ENCODE measurements at regions not wholly inside any gene's neighbourhood (a gene's known extent, or its start where the extent isn't known, plus 50 kb on each side); places are given as distances from the start of the nearest gene placed in this dataset.

DNA sequence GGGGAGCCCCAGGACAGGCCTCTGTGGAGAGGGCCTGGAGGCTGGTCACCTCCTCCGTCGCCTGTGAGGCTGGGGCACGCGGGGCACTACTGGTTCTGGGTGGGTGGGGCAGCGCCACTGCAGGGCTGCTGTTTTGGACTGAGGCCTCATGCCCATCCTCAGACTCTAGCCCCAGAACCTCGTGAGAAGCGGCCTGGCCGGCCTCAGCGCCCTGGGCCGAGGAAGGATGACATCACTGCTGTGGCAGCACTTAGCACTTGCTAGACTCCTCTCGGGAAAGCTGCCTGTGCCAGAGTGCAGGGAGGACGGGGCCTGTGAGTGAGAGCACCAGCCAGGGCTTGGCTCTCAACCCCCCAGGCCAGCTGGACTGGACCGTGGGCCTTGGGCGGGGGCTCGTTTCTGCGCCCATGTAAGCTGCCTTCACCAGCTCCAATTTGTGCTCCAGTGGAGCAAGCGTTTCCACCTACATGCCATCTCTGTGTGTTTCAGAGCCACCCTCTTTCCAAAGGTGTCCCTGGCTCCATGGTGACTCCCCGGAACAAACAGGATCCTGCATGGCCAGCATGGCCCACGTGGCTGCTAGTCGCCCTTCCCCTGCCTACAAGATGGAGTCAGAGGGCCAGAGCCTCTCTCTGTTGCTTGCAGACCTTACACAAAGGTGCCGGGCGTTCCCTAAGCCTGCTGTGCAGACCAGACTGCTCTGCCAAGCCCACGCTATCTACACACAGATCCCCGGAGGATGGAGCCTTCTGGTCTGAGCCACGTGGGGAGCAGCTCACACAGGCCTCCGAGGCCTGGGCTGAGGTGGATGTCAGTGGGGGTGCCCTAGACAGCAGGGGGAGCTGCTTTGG, 102.9 kb downstream of the CTTN start:
- DNase-seq (ENCODE audit: low spot score): no peak

DNA sequence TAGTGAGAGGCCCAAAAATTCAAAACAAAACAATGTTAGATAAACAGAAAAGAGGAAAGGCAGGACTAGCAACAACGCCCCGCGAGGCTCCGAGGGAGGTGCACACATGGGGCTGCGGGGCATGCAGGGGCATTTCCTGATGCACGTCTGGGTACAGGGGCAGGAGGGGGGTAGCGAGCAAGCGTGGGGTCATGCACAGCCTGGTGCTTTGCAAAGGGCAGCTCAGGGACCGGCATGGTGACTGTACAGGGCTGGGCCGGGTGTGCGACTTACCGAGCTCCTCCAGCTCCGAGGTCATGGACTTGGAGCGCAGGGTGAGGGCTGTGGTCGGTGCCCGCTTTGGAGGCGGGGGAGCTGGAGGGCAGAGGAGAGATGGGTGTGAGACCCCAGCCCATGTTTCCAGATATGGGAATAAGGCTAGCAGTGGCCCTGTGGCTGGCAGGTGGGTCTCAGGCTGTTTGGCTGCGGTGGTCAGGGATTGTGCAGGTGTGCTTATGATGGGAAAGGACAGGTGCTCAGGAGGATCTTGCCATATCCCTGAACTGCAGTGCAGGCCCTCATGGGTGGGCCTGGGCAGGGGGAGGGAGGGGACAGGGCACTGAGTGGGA, 103.7 kb downstream of the CTTN start:
- DNase-seq (ENCODE audit: low spot score): no peak

DNA sequence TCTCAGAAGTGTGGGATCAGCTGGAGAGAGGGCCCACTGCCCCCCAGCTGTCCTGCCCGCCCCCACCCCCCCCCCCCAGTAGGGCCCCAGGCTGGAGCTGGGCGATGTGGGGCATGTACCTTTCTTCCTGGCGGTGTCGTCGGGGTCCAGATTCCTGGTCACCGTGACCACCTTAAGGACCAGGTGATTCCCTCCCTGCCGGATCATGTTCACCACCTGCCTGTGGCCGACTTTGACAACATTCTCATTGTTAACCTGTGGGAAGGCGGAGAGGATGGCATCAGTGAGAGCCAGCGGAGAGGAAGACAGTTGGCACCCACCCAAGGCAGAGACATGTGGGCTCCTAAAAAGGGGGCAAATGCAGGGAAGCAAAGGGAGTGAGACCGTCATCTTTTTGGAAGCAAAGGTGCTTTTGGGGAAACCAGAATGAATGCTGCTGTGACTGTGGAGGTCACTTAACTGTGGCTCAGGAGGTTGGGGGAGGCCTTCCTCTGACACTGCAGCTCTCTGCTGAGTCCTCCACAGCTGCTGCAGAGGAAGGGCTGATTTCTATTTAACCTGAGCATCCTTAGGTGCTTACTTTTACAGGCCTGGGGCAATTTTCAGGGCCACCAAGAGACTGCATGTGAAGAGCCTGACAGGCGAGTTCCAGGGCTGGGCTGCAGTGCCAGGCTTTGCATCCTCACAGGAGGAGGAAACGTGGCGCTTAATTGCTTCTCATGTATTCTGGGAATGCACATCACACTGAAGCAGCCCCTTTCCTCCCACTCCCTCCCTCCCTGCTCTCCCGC, 104.5 kb downstream of the CTTN start:
- no peak for DNase-seq (ENCODE audit: low spot score)

DNA sequence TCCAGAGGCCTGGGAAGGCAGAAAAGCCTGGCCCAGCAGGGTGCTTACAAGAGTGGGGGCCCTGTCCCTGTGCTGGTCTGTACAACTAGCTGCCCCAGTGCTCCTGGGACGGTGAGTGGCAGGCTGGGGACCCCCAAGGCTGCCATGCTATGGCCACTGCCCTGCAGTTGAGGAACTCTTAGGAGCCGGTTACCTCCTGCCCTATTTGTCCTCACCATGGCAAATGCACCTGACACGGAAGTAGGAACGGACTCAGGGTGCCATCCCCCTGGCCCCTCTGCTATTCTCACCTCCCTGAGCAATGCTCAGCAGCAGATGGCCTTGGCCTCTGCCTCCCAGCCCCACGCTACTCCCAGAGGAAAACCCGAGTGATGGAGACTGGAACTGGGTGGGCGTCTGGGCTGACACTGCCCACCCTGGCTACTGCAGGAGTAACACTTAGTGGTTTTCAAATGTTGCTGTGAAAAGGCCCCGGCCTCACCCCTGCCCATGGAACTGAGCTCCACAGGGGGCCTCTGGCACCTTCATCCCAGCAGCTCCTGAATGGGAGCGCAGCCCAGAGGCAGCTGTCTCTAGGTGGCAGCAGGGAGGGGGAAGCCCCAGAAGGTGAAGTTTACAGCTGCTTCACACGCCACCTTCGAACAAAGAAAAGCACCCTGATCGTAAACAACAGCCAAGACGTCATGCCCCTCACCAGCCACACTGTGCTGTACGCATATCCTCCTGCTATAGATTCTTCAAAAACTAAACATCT, 105.3 kb downstream of the CTTN start:
- DNase-seq (ENCODE audit: low spot score): no peak

DNA sequence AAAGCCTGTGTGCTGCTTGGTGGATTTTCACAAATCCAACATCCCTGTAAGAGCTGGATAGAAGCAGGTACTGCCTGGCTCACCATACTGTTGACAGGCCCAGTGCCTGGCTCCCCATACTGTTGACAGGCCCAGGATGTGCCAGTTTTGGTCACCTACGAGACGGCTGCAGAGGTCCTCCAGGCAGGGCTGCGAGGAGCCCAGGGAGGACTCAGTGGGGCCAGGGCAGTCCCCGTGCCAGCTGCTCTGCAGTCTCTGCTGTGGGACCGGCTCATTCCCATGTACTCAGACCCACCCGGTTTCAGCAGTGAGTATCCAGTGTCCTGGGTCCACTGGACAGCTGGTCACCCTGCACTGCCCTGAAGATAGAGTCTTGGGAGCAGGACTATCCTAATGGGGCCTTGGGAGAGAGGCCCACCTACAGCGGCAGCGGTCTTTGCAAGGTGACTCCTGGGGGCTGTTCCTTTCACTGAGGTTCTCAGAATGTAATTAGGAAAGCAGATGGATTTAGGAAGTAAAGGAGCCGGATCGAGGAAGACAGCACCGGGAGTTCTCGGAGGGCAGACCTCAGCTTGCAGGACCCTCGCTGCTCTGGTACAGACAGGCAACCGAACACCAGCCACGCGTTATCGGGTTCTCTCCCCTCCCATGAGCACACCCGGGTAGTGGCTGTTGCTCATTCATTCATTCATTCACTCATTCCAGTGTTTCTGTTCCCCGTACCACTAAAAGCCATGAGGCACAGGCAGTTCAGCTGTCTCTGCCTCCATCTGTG, 106.1 kb downstream of the CTTN start:
- DNase-seq (ENCODE audit: low spot score): no peak

DNA sequence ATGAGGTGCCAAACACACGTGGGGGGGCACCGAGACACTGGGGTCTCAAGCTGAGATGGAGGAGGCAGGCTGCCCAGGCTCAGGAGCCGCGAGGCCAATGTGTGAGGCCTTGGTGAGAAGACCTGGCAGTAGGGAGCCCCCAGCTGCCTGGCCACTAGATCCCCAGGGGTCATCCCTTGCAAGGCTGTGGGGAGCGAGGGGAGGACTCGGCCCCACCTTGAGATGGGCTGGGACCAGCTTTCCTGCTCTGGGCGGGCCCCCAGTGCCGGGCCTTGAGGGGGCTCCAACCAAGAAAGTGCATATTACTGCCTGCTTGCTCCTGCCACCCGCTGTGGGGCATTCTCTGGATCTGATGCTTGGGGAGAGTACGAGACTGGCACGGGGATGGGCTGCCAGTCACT, 107.0 kb downstream of the CTTN start:
- DNase-seq (ENCODE audit: low spot score): no peak

DNA sequence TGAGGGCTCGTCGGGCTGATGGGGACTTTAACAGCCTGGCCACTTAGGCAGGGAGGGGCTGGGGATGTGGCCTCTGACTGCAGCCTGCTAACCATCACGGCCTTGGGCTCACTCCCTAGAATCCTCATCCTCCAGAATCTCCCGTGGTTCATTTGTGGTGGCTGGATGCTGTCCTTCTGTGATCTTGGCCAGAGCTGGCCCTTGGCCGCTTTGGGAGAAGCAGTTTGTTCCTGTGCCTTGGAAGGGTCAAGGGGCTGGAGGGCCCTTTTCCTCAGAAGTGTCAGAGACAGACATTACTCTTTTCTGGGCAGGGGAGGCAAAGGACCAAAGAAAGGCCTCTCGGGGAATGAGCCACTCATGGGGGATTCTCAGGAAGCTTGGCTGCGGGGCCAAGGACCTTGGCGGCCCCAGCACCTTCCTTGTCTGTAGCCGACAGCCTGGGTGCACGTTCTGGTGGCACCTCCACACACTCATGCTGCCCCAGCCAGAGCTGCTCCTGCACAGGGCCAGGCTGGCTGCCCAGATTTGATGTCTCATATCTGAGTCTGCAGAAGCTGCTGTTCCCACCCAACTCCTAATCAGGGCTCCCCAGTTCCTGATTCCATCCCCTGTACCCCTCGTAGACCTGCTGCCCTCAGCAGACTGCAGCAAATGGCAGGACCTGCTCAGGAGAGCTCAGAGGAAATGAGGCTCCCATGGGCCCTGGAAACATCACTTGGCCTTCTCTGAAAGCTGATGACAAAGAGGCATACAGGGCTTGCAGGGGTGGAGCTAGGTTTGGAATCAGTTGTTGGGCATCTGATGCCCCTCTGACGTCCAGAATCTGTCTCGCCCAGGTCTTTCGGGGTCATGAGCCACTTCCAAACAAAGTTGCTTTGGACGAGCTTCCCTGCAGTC, 107.7 kb downstream of the CTTN start:
- no peak for DNase-seq (ENCODE audit: low spot score)

DNA sequence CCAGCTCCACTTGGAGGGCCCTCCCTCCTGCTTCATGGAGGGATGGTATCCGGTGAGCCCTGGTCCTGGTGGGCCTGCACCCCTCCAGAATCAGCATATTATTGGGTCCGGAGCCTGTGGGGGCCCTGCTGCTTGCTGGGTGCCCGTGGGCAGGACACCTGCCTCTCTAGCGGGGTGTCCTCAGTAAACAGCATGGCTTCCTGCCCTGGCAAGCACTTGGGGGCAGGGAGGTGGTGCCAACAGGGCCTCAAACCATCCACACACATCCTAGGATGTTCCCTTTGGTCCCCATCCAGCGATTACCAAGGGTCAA, 108.3 kb downstream of the CTTN start:
- DNase-seq (ENCODE audit: low spot score): no peak

DNA sequence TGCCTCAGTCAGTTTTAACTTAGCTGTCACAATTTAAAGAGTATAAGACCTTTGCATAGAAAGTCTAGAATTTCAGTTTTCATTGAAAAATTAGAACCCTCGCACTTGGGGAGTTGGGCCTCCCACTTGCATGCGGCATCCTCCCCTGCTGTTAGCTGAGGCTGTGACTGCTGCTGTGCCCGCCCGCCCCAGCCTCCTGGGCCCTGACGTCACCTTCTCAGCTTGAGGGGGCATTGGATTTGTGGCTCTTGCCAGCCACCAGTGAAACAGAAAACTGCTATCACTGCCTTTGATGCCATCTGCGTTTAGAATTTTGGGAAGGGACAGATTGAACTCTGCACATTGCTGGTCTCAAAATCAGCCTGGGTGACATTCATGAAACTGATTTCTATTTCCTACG, 108.7 kb downstream of the CTTN start:
- DNase-seq (ENCODE audit: low spot score): no peak

DNA sequence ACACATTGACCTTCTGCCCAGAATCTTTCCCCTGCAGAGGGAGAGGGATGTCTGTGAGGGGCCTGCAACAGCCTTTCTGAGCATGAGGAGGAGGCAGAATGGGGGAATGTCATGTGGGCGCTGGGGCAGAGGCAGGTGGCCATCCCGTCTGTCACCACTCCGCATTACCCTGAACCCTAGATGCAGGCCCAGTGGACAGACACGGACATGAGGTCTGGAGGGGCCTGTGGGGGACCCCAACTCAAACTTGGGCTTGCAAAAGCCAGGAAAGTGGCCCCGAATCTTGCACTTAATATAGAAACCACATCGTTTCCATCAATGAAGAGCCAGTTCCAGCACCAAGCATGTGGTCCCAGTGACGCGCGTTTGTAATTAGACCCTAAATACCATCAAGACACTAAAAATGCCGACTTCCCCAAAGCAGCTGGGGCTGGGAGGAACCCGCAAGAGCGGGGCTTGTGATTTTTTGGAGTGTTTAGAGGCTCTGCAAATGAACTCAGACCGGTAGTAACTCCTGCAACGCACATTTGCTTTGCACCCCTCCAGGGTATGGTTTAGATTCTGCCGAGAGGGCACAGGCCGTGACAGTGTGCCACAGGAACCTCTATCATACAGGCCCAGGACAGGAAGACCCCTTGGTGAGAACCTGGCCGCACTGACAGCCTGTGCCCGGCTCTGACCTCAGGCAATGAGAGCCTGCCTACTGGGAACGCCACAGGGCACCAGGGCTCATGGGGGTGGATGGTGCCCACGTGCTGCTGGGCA, 109.3 kb downstream of the CTTN start:
- DNase-seq (ENCODE audit: low spot score): no peak

DNA sequence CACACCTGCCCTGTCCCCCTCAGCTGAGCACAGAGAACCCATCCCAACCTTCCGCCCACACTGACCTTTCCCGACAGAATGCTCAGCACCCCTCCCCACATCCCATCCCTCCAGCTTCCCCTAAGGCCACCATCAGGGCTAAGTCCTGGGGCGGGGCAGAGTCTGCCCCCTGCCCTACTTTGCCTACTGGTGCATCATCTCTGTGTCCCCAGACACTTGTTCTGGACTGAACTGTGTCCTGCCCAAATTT, 109.8 kb downstream of the CTTN start:
- DNase-seq (ENCODE audit: low spot score): no peak

DNA sequence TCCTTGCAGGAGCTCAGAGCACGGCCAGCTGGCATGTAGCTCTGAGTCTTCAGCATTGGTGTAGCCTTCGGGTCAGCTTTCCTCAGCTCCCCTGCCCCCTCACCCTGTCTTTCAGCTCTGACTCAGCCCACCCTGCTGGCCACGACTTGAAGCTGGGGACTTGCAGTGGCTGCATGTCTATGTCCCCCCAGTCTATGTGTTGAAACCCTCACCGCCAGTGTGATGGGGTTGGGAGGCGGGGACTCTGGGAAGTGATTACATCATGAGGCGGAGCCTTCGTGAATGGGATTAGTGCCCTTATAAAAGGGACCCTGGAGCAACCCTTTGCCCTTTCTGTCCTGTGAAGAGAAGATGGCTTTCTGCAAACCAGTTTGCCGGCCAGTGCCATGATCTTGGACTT, 111.1 kb downstream of the CTTN start:
- DNase-seq (ENCODE audit: low spot score): no peak

DNA sequence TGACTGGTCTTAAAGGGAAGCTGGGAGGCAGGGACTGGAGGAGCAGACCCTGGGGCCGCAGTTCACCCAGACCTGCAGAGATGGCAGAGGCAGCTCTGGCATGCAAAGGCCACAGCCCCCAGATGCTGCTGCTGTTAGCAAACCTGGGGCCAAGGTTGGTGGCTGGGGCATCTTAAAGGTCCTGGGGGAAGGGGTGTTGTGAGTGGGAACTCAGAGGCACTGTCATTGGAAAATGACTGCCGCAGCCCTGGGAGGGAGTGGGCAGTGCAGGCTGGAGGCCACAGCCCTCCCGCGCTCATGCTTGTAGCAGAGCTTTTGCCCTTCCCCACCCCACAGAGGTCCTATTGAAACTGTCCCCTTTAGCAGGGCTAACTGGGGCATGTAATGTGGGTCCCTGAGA, 111.8 kb downstream of the CTTN start:
- no peak for DNase-seq (ENCODE audit: low spot score)

DNA sequence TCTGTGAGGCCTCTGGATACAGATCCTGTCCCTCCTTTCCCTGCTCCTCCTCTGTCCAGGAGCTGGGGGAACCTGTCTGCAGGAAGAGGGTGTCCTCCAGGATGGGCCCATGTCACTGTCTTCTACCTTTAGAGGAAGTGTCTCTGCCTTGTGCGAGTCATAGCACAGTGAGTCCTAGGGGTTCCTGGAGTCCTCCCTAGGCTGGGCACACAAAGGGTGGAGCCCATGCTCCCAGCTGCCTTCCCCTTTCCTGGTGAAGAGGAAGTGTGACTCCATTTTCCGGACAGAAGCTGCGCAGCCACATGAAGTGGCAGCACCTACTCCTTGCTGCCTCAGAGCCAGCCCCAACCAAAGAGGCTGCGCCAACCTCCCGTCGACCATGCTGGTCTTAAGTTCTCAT, 112.2 kb downstream of the CTTN start:
- DNase-seq (ENCODE audit: low spot score): no peak

DNA sequence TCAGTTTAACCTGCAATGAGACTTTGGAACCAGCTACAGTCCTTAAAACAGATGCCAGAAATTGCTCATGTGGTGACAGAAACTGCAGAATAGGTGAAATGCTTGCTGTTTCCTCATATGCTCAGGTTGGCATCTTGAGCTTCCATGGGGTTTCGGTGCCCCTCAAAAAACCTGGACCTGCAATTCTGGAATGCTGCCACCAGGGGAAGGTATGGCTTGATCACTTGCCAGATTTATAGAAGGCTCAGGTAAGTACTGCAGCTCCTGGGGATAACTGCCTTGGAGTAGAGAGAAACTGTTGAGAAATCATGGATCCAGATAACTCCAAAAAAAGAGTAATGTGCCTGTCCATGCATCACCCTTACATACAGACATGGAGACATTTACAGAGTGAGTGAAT, 113.0 kb downstream of the CTTN start:
- no peak for DNase-seq (ENCODE audit: low spot score)

DNA sequence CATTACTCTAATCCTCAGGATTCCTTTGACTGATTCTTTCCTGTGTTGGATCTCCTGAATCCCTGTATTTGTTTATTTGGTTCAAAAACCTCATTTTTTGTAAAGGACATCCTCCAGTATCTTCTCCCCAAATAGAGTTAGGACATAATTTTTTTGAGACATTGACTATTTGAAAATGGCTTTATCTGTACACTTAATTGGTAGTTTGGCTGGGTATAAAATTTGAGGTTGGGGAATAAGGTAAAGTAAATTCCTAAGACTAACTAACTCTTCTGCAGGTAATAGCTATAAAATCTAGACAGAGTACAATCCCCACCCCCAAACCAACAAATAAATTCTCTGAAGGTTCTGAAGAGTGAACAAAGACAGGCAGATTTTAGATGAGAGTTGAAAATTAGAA, 114.4 kb downstream of the CTTN start:
- DNase-seq (ENCODE audit: low spot score): no peak

DNA sequence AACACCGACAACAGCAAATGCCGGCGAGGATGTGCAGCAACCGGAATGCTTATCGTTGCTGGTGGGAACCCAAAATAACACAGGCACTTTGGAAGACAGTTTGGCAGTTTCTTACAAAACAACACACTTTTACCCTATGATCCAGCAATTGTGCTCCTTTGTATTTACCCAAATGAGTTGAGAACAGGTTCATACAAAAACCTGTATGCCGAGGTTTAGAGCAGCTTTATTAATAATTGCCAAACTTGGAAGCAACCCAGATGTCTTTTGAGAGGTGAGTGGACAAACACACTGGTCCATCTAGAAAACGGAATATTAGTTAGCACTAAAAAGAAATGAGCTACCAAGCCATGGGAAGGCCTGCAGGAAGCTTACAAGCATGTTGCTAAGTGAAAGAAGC, 118.9 kb downstream of the CTTN start:
- no peak for DNase-seq (ENCODE audit: low spot score)

DNA sequence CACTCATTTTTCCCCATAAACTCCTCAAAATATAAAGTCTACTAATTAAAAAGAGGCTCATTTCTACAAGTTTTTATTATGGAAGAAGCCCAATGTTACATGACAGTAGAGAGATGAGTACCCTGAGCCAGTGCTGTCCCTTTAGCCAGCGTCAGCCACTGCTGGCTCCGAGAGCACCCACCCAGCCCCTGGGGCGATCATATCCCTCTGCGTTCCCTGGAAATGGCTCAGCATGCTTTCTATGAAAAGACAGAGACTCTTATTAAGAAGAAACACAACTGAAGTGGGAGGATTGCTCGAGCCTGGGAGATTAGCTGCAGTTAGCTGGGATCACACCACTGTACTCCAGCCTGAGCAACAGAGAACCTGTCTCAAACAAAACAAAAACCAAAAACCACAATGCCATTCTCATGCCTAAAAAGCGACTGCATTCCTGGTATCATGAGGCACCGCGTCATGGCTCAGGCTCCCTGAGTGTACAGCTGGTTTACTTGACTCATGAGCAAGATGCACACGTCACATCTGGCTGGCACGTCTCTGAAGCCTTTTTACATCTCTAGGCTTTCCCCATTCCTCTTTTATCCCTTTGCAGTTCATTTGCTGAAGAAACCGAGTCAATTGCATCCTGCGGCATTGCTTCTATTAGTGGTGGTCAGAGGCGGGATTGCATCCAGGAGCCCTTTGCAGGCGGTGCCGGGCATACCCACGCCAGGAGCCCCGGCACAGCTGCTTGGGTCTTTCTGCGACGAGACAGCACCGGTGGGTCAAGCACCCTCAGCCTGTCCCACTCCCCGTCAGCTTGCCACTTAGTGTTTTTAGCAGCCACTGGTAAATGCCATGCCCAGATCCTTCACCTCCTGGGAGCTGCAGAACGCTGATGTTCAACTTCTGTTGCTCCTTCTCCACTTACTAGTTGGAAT, 119.9 kb downstream of the CTTN start:
- DNase-seq (ENCODE audit: low spot score): no peak

DNA sequence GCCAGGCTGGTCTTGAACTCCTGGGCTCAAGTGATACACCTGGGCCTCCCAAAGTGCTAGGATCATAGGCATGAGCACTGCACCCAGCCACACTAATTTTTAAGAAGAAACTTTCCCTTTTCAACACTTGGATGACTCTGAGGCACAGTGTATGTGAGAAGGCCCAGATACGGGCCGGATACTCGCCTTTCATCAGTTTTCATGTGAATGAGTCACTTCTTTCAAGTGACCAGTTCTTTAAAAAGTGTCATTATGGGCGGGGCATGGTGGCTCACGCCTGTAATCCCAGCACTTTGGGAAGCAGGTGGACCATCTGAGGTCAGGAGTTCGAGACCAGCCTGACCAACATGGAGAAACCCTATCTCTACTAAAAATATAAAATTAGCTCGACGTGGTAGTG, 120.8 kb downstream of the CTTN start:
- no peak for DNase-seq (ENCODE audit: low spot score)

All from D341Med (cell line).